ENCODE measurements at regions not wholly inside any gene's neighbourhood (a gene's known extent, or its start where the extent isn't known, plus 50 kb on each side); places are given as distances from the start of the nearest gene placed in this dataset.

- no peak for DNase-seq
Observed at GRCh38 chr5:79868163-79868670, 122.8 kb downstream of the MTX3 start.

GRCh38 chr5:79865579-79865978 lies 125.5 kb downstream of the MTX3 start:
- DNase-seq: no peak

- no peak for DNase-seq
Observed at GRCh38 chr5:79864364-79864763, 126.7 kb downstream of the MTX3 start.

- no peak for DNase-seq
Observed at GRCh38 chr5:79859588-79859987, 131.5 kb downstream of the MTX3 start.

- no peak for DNase-seq
Observed at GRCh38 chr5:79858410-79858723, 132.7 kb downstream of the MTX3 start.

GRCh38 chr5:79857714-79858409 lies 133.2 kb downstream of the MTX3 start:
- DNase-seq: no peak

- no peak for DNase-seq
Observed at GRCh38 chr5:79856456-79857055, 134.5 kb downstream of the MTX3 start.

- DNase-seq: no peak
Observed at GRCh38 chr5:79853676-79854418, 137.2 kb downstream of the MTX3 start.

GRCh38 chr5:79853028-79853427 lies 138.0 kb downstream of the MTX3 start:
- no peak for DNase-seq

- no peak for DNase-seq
Observed at GRCh38 chr5:79851391-79851863, 139.6 kb downstream of the MTX3 start.

GRCh38 chr5:79850941-79851340 lies 140.1 kb downstream of the MTX3 start:
- DNase-seq: no peak

GRCh38 chr5:79850316-79850822 lies 140.7 kb downstream of the MTX3 start:
- DNase-seq: no peak

GRCh38 chr5:79849486-79850315 lies 141.4 kb downstream of the MTX3 start:
- DNase-seq: no peak

Data from DMS 273 treated with DMSO at 0.1 percent for 48 hours (cell line).